Vagina (tissue), 2 donors: ENCODE measurements at regions not wholly inside any gene's neighbourhood (a gene's known extent, or its start where the extent isn't known, plus 50 kb on each side); places are given as distances from the start of the nearest gene placed in this dataset.

Experiments used
- POLR2A ChIP-seq, 2 donors: fragments of 450-650 bp; IDR thresholded peaks; one replicate each; pipeline ENCODE4 v1.6.1; 2017; ENCODE audit warnings: antibody characterized with exemption in 2 of 2, mild to moderate bottlenecking in 2 of 2, moderate library complexity in 2 of 2
- POLR2AphosphoS5 ChIP-seq, 2 donors: sonication (generic); formaldehyde crosslinking; IDR thresholded peaks; one replicate each; pipeline ENCODE4 v1.9.0; 2017; ENCODE audit warnings: antibody characterized with exemption in 2 of 2, mild to moderate bottlenecking in 2 of 2, low read depth in 1 of 2; ENCODE audit not compliant: insufficient read depth in 1 of 2
- TF ChIP-seq, protein P1 (sequence below), 3 experiments: fragments of 450-650 bp in 2 of 3; fragments of 200-600 bp in 1 of 3; sonication (generic) in 1 of 3; IDR thresholded peaks; one replicate each; pipeline ENCODE4 v1.5.1; 2017 to 2019; ENCODE audit warnings: antibody characterized with exemption in 3 of 3, mild to moderate bottlenecking in 2 of 3, moderate library complexity in 2 of 3

DNA sequence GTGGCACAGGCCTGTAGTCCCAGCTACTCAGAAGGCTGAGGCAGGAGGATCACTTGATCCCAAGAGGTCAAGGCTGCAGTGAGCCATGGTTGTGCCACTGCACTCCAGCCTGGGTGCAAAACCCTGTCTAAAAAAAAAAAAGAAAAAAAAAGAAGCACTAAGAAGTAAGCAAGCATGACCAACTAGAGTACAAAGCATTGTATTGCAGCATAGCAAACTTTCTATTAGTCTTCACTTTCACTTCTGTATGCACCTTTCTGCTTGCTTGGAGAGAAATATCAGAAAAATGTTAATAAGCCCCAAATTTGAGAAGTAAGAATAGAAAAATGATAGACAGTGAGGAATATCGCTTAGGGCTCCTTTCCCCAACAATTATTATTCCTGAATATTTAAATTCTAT, 497.7 kb upstream of the WWC1 start:
- TF ChIP-seq, protein P1, sequence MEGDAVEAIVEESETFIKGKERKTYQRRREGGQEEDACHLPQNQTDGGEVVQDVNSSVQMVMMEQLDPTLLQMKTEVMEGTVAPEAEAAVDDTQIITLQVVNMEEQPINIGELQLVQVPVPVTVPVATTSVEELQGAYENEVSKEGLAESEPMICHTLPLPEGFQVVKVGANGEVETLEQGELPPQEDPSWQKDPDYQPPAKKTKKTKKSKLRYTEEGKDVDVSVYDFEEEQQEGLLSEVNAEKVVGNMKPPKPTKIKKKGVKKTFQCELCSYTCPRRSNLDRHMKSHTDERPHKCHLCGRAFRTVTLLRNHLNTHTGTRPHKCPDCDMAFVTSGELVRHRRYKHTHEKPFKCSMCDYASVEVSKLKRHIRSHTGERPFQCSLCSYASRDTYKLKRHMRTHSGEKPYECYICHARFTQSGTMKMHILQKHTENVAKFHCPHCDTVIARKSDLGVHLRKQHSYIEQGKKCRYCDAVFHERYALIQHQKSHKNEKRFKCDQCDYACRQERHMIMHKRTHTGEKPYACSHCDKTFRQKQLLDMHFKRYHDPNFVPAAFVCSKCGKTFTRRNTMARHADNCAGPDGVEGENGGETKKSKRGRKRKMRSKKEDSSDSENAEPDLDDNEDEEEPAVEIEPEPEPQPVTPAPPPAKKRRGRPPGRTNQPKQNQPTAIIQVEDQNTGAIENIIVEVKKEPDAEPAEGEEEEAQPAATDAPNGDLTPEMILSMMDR (IDR thresholded peaks at IDR 0.05) = no peak
- no peak for TF ChIP-seq POLR2AphosphoS5 (IDR thresholded peaks at IDR 0.05; ENCODE audit: insufficient read depth in 1 of 2, low read depth in 1 of 2)
- no peak for TF ChIP-seq POLR2A (IDR thresholded peaks at IDR 0.05)
